VCaP (cell line): ENCODE measurements at regions not wholly inside any gene's neighbourhood (a gene's known extent, or its start where the extent isn't known, plus 50 kb on each side); places are given as distances from the start of the nearest gene placed in this dataset.

Experiments
- H3K27ac ChIP-seq: fragments of 450-650 bp; 2 replicates; pipeline ENCODE4 v1.5.1; 2017
- TF ChIP-seq, protein P1 (sequence below): fragments of 450-650 bp; conservative IDR thresholded peaks from 2 replicates; pipeline ENCODE4 v1.5.1; 2017; ENCODE audit warnings: mild to moderate bottlenecking, moderate library complexity

DNA sequence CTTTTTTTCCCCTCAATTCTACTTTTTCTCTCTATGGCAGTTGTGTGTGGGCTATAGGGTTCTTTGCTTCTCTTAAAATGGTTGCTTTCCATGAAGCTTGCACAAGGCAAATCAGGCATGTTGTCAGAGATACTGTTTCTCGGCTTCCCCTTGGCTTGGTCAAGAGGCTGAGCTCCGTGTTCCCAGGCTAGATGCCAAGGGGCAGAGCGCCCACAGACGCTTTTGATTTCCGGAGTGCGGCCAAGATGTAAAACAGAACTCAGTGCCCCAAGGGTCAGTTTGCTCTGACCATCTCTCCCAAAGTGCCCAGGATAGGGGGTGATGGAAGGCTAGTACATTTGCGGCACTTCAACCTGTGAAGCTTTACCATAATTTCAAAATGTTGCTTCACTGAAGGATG lies 64.2 kb upstream of the DIPK2B start:
- TF ChIP-seq, protein P1, sequence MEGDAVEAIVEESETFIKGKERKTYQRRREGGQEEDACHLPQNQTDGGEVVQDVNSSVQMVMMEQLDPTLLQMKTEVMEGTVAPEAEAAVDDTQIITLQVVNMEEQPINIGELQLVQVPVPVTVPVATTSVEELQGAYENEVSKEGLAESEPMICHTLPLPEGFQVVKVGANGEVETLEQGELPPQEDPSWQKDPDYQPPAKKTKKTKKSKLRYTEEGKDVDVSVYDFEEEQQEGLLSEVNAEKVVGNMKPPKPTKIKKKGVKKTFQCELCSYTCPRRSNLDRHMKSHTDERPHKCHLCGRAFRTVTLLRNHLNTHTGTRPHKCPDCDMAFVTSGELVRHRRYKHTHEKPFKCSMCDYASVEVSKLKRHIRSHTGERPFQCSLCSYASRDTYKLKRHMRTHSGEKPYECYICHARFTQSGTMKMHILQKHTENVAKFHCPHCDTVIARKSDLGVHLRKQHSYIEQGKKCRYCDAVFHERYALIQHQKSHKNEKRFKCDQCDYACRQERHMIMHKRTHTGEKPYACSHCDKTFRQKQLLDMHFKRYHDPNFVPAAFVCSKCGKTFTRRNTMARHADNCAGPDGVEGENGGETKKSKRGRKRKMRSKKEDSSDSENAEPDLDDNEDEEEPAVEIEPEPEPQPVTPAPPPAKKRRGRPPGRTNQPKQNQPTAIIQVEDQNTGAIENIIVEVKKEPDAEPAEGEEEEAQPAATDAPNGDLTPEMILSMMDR = no peak
- H3K27ac ChIP-seq = no peak overlapping the region

- H3K27ac ChIP-seq = no peak overlapping the region
- TF ChIP-seq, protein P1 = no peak
Observed at GRCh38 chrX:45261471-45261870, 60.8 kb upstream of the DIPK2B start.

GRCh38 chrX:45261005-45261404 lies 60.3 kb upstream of the DIPK2B start:
- H3K27ac ChIP-seq = no peak overlapping the region
- TF ChIP-seq, protein P1 = no peak

GRCh38 chrX:45258731-45259402 lies 58.2 kb upstream of the DIPK2B start:
- H3K27ac ChIP-seq = no peak overlapping the region
- TF ChIP-seq, protein P1 = no peak
